ENCODE measurements at regions not wholly inside any gene's neighbourhood (a gene's known extent, or its start where the extent isn't known, plus 50 kb on each side); places are given as distances from the start of the nearest gene placed in this dataset.

- H3K4me2 ChIP-seq (ENCODE audit: low read length): no peak overlapping the region
- H3K4me1 ChIP-seq (ENCODE audit: control insufficient read depth, low read length): no peaks in the 10 kb centered on the region
- no peak overlapping the region for H3K27ac ChIP-seq (ENCODE audit: low read depth, low read length)
- H3K79me2 ChIP-seq (ENCODE audit: control insufficient read depth, low read length): no peaks in the 10 kb centered on the region
- TF ChIP-seq EZH2phosphoT487 (IDR thresholded peaks at IDR 0.05; ENCODE audit: borderline replicate concordance, low read length) (no peak), CTCF (IDR thresholded peaks at IDR 0.05; ENCODE audit: low read depth, low read length, poor library complexity, severe bottlenecking) (no peak)
- H3F3A ChIP-seq (ENCODE audit: control insufficient read depth, insufficient read depth): no peaks in the 10 kb centered on the region
- H3K4me3 ChIP-seq (ENCODE audit: low read length): no peak overlapping the region
- no peaks in the 10 kb centered on the region for H4K20me1 ChIP-seq (ENCODE audit: control insufficient read depth, insufficient read depth, low read depth, low read length)
- H3K27me3 ChIP-seq (ENCODE audit: control insufficient read depth, low read length): no peaks in the 10 kb centered on the region
- H3K9me3 ChIP-seq (ENCODE audit: control insufficient read depth, insufficient read depth, low read length): peaks cover 10% of the 10 kb centered on the region
- no peaks in the 10 kb centered on the region for H3K9me2 ChIP-seq (replicated peaks; ENCODE audit: control insufficient read depth, low read length)
- H3K36me3 ChIP-seq (ENCODE audit: control insufficient read depth, low read length): no peaks in the 10 kb centered on the region
Observed at GRCh38 chr2:221125691-221126090, 446.4 kb downstream of the EPHA4 start.

DNA sequence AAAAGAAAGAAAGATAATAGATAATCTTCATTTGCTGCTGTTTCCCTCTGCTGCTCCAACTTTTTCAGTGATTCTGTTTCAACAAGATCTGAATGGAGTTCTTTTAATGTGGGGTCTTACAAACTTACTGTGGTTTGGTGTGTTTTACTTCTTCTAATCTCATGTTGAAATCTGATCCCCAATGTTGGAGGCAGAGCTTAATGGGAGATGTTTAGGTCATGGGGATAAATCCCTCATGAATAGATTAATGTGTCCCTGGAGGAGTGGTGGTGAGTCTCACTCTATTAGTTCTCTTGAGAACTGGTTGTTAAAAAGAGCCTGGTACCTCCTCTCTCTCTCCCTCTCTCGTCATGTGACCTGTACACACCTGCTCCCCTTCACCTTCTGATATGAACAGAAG is 442.4 kb downstream of the EPHA4 start:
- no peaks in the 10 kb centered on the region for H3K79me2 ChIP-seq (ENCODE audit: control insufficient read depth, low read length)
- no peak overlapping the region for H3K4me3 ChIP-seq (ENCODE audit: low read length)
- no peaks in the 10 kb centered on the region for H3K27me3 ChIP-seq (ENCODE audit: control insufficient read depth, low read length)
- H3K36me3 ChIP-seq (ENCODE audit: control insufficient read depth, low read length): no peaks in the 10 kb centered on the region
- H3K9me3 ChIP-seq (ENCODE audit: control insufficient read depth, insufficient read depth, low read length): peaks cover 10% of the 10 kb centered on the region
- no peak overlapping the region for H3K27ac ChIP-seq (ENCODE audit: low read depth, low read length)
- peaks cover 14% of the 10 kb centered on the region for H3K4me1 ChIP-seq (ENCODE audit: control insufficient read depth, low read length)
- TF ChIP-seq EZH2phosphoT487 (IDR thresholded peaks at IDR 0.05; ENCODE audit: borderline replicate concordance, low read length) (no peak), CTCF (IDR thresholded peaks at IDR 0.05; ENCODE audit: low read depth, low read length, poor library complexity, severe bottlenecking) (no peak)
- H3K4me2 ChIP-seq (ENCODE audit: low read length): no peak overlapping the region
- H4K20me1 ChIP-seq (ENCODE audit: control insufficient read depth, insufficient read depth, low read depth, low read length): no peaks in the 10 kb centered on the region
- H3F3A ChIP-seq (ENCODE audit: control insufficient read depth, insufficient read depth): no peaks in the 10 kb centered on the region
- H3K9me2 ChIP-seq (replicated peaks; ENCODE audit: control insufficient read depth, low read length): no peaks in the 10 kb centered on the region

DNA sequence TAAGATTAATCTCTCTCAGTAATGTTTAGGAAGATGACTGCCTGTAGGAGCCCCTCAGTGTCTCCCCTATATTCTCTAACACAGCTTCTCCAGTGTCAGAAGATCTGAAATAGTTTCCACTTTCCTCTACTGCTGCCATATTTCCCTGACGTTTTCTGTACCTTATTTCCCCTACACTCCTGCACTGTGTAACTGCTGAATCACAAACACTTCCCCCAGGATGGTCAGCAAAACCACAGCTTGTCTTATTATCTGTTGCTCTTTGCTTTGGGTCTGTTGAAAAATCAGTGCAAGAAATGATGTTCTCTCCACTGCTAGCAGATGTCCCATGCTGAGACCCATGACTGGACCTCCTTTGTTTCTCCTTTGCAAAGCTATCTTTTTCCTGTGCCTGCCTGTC is 441.7 kb downstream of the EPHA4 start:
- no peak overlapping the region for H3K27ac ChIP-seq (ENCODE audit: low read depth, low read length)
- peaks cover 15% of the 10 kb centered on the region for H3K4me1 ChIP-seq (ENCODE audit: control insufficient read depth, low read length)
- no peaks in the 10 kb centered on the region for H3K36me3 ChIP-seq (ENCODE audit: control insufficient read depth, low read length)
- no peak for TF ChIP-seq CTCF (IDR thresholded peaks at IDR 0.05; ENCODE audit: low read depth, low read length, poor library complexity, severe bottlenecking)
- TF ChIP-seq EZH2phosphoT487 (IDR thresholded peaks at IDR 0.05; ENCODE audit: borderline replicate concordance, low read length): no peak
- H3K4me2 ChIP-seq (ENCODE audit: low read length): no peak overlapping the region
- H3K9me2 ChIP-seq (replicated peaks; ENCODE audit: control insufficient read depth, low read length): no peaks in the 10 kb centered on the region
- peaks cover 10% of the 10 kb centered on the region for H3K9me3 ChIP-seq (ENCODE audit: control insufficient read depth, insufficient read depth, low read length)
- no peaks in the 10 kb centered on the region for H3K79me2 ChIP-seq (ENCODE audit: control insufficient read depth, low read length)
- no peaks in the 10 kb centered on the region for H4K20me1 ChIP-seq (ENCODE audit: control insufficient read depth, insufficient read depth, low read depth, low read length)
- no peaks in the 10 kb centered on the region for H3K27me3 ChIP-seq (ENCODE audit: control insufficient read depth, low read length)
- H3F3A ChIP-seq (ENCODE audit: control insufficient read depth, insufficient read depth): no peaks in the 10 kb centered on the region
- no peak overlapping the region for H3K4me3 ChIP-seq (ENCODE audit: low read length)

- H3K4me1 ChIP-seq (ENCODE audit: control insufficient read depth, low read length): peaks cover 43% of the 10 kb centered on the region
- no peaks in the 10 kb centered on the region for H3K9me2 ChIP-seq (replicated peaks; ENCODE audit: control insufficient read depth, low read length)
- no peaks in the 10 kb centered on the region for H3F3A ChIP-seq (ENCODE audit: control insufficient read depth, insufficient read depth)
- TF ChIP-seq CTCF (IDR thresholded peaks at IDR 0.05; ENCODE audit: low read depth, low read length, poor library complexity, severe bottlenecking): no peak
- no peak for TF ChIP-seq EZH2phosphoT487 (IDR thresholded peaks at IDR 0.05; ENCODE audit: borderline replicate concordance, low read length)
- no peak overlapping the region for H3K27ac ChIP-seq (ENCODE audit: low read depth, low read length)
- H3K9me3 ChIP-seq (ENCODE audit: control insufficient read depth, insufficient read depth, low read length): no peaks in the 10 kb centered on the region; the same call in 1 of the 2 replicates
- H3K79me2 ChIP-seq (ENCODE audit: control insufficient read depth, low read length): no peaks in the 10 kb centered on the region
- H3K36me3 ChIP-seq (ENCODE audit: control insufficient read depth, low read length): no peaks in the 10 kb centered on the region
- no peaks in the 10 kb centered on the region for H3K27me3 ChIP-seq (ENCODE audit: control insufficient read depth, low read length)
- H3K4me2 ChIP-seq (ENCODE audit: low read length): no peak overlapping the region
- H3K4me3 ChIP-seq (ENCODE audit: low read length): no peak overlapping the region
- no peaks in the 10 kb centered on the region for H4K20me1 ChIP-seq (ENCODE audit: control insufficient read depth, insufficient read depth, low read depth, low read length)
Observed at GRCh38 chr2:221133941-221134340, 438.2 kb downstream of the EPHA4 start.
